Common myeloid progenitor, CD34-positive (primary cell): ENCODE measurements at regions not wholly inside any gene's neighbourhood (a gene's known extent, or its start where the extent isn't known, plus 50 kb on each side); places are given as distances from the start of the nearest gene placed in this dataset.

Source experiments
- CTCF ChIA-PET: fragments of 350-600 bp; sonication (Branson Sonifier 250); formaldehyde crosslinking; loops from one replicate; lab custom pipeline; 2021; ENCODE audit warnings: antibody characterized with exemption; lab: Charles Lee
- POLR2A ChIA-PET: fragments of 350-600 bp; sonication (Branson Sonifier 250); formaldehyde crosslinking; loops from one replicate; lab custom pipeline; 2021; ENCODE audit warnings: antibody characterized with exemption; lab: Charles Lee
- DNase-seq, 3 donors: peaks; one replicate each; pipeline versions ENCODE4 v3.0.0 to v3.0.0-alpha.2; 2013
- H3K27ac ChIP-seq, 2 experiments: 1 replicate in 1 of 2; 2 replicates in 1 of 2; pipeline ENCODE4 v1.7.0; 2013; ENCODE audit warnings: inconsistent platforms in 2 of 2, low read length in 2 of 2, mild to moderate bottlenecking in 2 of 2, low read depth in 1 of 2, moderate library complexity in 1 of 2; ENCODE audit not compliant: severe bottlenecking in 2 of 2, insufficient read depth in 1 of 2, poor library complexity in 1 of 2
- H3K27me3 ChIP-seq, 5 experiments: replicated peaks in 2 of 5; 1 replicate in 3 of 5; 2 replicates in 2 of 5; pipeline versions ENCODE4 v1.6.1 to v1.7.0; 2013; ENCODE audit warnings: low read length in 4 of 5, mild to moderate bottlenecking in 2 of 5, moderate library complexity in 2 of 5, inconsistent platforms in 1 of 5; ENCODE audit not compliant: insufficient read depth in 5 of 5, control insufficient read depth in 4 of 5
- H3K36me3 ChIP-seq, 4 experiments: 1 replicate in 2 of 4; 2 replicates in 2 of 4; pipeline versions ENCODE4 v1.6.1 to v1.7.0; 2013; ENCODE audit warnings: low read length in 3 of 4, control low read depth in 1 of 4, mild to moderate bottlenecking in 1 of 4; ENCODE audit not compliant: control insufficient read depth in 4 of 4, insufficient read depth in 4 of 4
- H3K4me1 ChIP-seq, 4 experiments: 1 replicate in 3 of 4; 2 replicates in 1 of 4; pipeline versions ENCODE4 v1.6.1 to v1.7.1; 2013; ENCODE audit warnings: low read length in 3 of 4, mild to moderate bottlenecking in 3 of 4, control low read depth in 1 of 4, inconsistent platforms in 1 of 4, moderate library complexity in 1 of 4; ENCODE audit not compliant: control insufficient read depth in 4 of 4, insufficient read depth in 4 of 4; ENCODE audit errors: control extremely low read depth in 1 of 4
- H3K4me3 ChIP-seq, 7 experiments: 1 replicate in 4 of 7; 2 replicates in 3 of 7; pipeline versions ENCODE4 v1.5.1 to v1.7.0; 2013; ENCODE audit warnings: mild to moderate bottlenecking in 7 of 7, low read length in 6 of 7, moderate library complexity in 6 of 7, inconsistent platforms in 2 of 7, low read depth in 2 of 7, control low read depth in 1 of 7; ENCODE audit not compliant: insufficient read depth in 4 of 7, control insufficient read depth in 1 of 7; ENCODE audit errors: extremely low read depth in 1 of 7
- H3K9me3 ChIP-seq, 5 experiments: 1 replicate in 4 of 5; 2 replicates in 1 of 5; pipeline versions ENCODE4 v1.6.1 to v1.7.1; 2013; ENCODE audit warnings: low read length in 4 of 5, mild to moderate bottlenecking in 2 of 5, inconsistent platforms in 1 of 5, low read depth in 1 of 5, moderate library complexity in 1 of 5; ENCODE audit not compliant: control insufficient read depth in 4 of 5, insufficient read depth in 2 of 5; ENCODE audit errors: control extremely low read depth in 1 of 5
- WGBS: methylation state at CpG from one replicate; pipeline ENCODE4 v1.1.5; 2013; ENCODE audit not compliant: insufficient coverage; 5-methylcytosine and 5-hydroxymethylcytosine counted together

- Histone ChIP-seq H3K4me1 (peaks cover 0 to 16% (median 2%) of the 10 kb centered on the region in 4 experiments), H3K9me3 (no peaks in the 10 kb centered on the region), H3K36me3 (no peaks in the 10 kb centered on the region), H3K4me3 (no peak overlapping the region), H3K27ac (no peak overlapping the region), H3K27me3 (no peaks in the 10 kb centered on the region)
- DNase-seq: no peak
- no CpG with 5 or more reads among the region's 2 CpGs for WGBS
- POLR2A ChIA-PET: interaction anchor here (0.9 kb wide), 1 partner anchor 27 kb away, joined by 3 read pairs; no protein-coding TSS in a partner anchor
- CTCF ChIA-PET: interaction anchor here (2.2 kb wide), 1 partner anchor 11 kb away, joined by 5 read pairs; no protein-coding TSS in a partner anchor
Measured at GRCh38 chr5:89342106-89342876, 459.3 kb upstream of the MEF2C start.

GRCh38 chr5:89338935-89339334, 456.0 kb upstream of the MEF2C start:
- Histone ChIP-seq H3K4me1 (peaks cover 0 to 16% (median 2%) of the 10 kb centered on the region in 4 experiments), H3K27me3 (no peaks in the 10 kb centered on the region), H3K4me3 (no peak overlapping the region), H3K9me3 (no peaks in the 10 kb centered on the region), H3K36me3 (no peaks in the 10 kb centered on the region), H3K27ac (no peak overlapping the region)
- WGBS: no CpG with 5 or more reads among the region's 2 CpGs
- CTCF ChIA-PET: no interaction called here
- DNase-seq: no peak
- POLR2A ChIA-PET: no interaction called here

GRCh38 chr5:89336111-89336510, 453.1 kb upstream of the MEF2C start:
- DNase-seq: no peak
- Histone ChIP-seq H3K27me3 (no peaks in the 10 kb centered on the region), H3K9me3 (no peaks in the 10 kb centered on the region), H3K4me3 (no peak overlapping the region), H3K36me3 (no peaks in the 10 kb centered on the region), H3K27ac (no peak overlapping the region), H3K4me1 (peaks cover 0 to 3% (median 0%) of the 10 kb centered on the region in 4 experiments)
- CTCF ChIA-PET: no interaction called here
- WGBS: no CpG with 5 or more reads among the region's 2 CpGs
- POLR2A ChIA-PET: no interaction called here

GRCh38 chr5:89330140-89330539, 447.2 kb upstream of the MEF2C start:
- Histone ChIP-seq H3K4me1 (no peaks in the 10 kb centered on the region), H3K4me3 (no peak overlapping the region), H3K36me3 (no peaks in the 10 kb centered on the region), H3K27me3 (no peaks in the 10 kb centered on the region), H3K9me3 (no peaks in the 10 kb centered on the region), H3K27ac (no peak overlapping the region)
- POLR2A ChIA-PET: no interaction called here
- no peak for DNase-seq
- CTCF ChIA-PET: no interaction called here

- no peak overlapping the region for H3K4me3 ChIP-seq
- no peak overlapping the region for H3K27ac ChIP-seq
- H3K36me3 ChIP-seq: no peaks in the 10 kb centered on the region
- ChIA-PET CTCF (no interaction called here), POLR2A (no interaction called here)
- WGBS: 84% methylated on average over 3 of the region's 3 CpGs
- H3K4me1 ChIP-seq: no peaks in the 10 kb centered on the region
- H3K27me3 ChIP-seq: no peaks in the 10 kb centered on the region
- no peaks in the 10 kb centered on the region for H3K9me3 ChIP-seq
- DNase-seq: no peak
Measured at GRCh38 chr5:89327608-89328007, 444.6 kb upstream of the MEF2C start.

GRCh38 chr5:89324990-89325389, 442.0 kb upstream of the MEF2C start:
- Histone ChIP-seq H3K27me3 (no peaks in the 10 kb centered on the region), H3K36me3 (no peaks in the 10 kb centered on the region), H3K9me3 (no peaks in the 10 kb centered on the region), H3K4me3 (no peak overlapping the region), H3K27ac (no peak overlapping the region), H3K4me1 (no peaks in the 10 kb centered on the region)
- no peak for DNase-seq
- POLR2A ChIA-PET: no interaction called here
- CTCF ChIA-PET: no interaction called here

- no peaks in the 10 kb centered on the region for H3K27me3 ChIP-seq
- no peaks in the 10 kb centered on the region for H3K36me3 ChIP-seq
- H3K27ac ChIP-seq: no peak overlapping the region
Measured at GRCh38 chr5:89320421-89321277, 437.7 kb upstream of the MEF2C start.

More at GRCh38 chr5:89320421-89321277, 437.7 kb upstream of the MEF2C start:
- POLR2A ChIA-PET: no interaction called here
- H3K4me1 ChIP-seq: no peaks in the 10 kb centered on the region
- no peak overlapping the region for H3K4me3 ChIP-seq
- WGBS: 100% methylated on average over 1 of the region's 3 CpGs
- CTCF ChIA-PET: interaction anchor here (1.0 to 1.3 kb wide), 2 partner anchors 29 to 590 kb away, joined by 3 read pairs; no protein-coding TSS in a partner anchor
- DNase-seq: no peak
- H3K9me3 ChIP-seq: no peaks in the 10 kb centered on the region
